Transverse colon (tissue), 4 donors: ENCODE measurements at regions not wholly inside any gene's neighbourhood (a gene's known extent, or its start where the extent isn't known, plus 50 kb on each side); places are given as distances from the start of the nearest gene placed in this dataset.

Source experiments
- DNase-seq: peaks from one replicate; pipeline ENCODE4 v3.0.0-alpha.2; 2019
- H3K27ac ChIP-seq, 4 donors: fragments of 200-600 bp; sonication (generic); 2 replicates each; pipeline ENCODE4 v1.5.1; 2016 to 2018; ENCODE audit warnings: inconsistent platforms in 4 of 4
- H3K27me3 ChIP-seq: fragments of 200-600 bp; sonication (generic); 2 replicates; pipeline ENCODE4 v1.5.1; 2017; ENCODE audit warnings: inconsistent platforms
- H3K36me3 ChIP-seq, 4 donors: fragments of 200-600 bp; sonication (generic); 2 replicates each; pipeline ENCODE4 v1.5.1; 2017 to 2019; ENCODE audit warnings: inconsistent platforms in 4 of 4
- H3K4me1 ChIP-seq, 4 donors: fragments of 200-600 bp; sonication (generic); 2 replicates each; pipeline ENCODE4 v1.5.1; 2017 to 2020; ENCODE audit warnings: inconsistent platforms in 4 of 4
- H3K4me3 ChIP-seq, 4 donors: fragments of 200-600 bp; sonication (generic); 1 replicate in 1 of 4; 2 replicates in 3 of 4; pipeline versions ENCODE4 v1.5.1 to v1.6.1; 2017 to 2019; ENCODE audit warnings: inconsistent platforms in 4 of 4
- H3K9me3 ChIP-seq, 2 donors: fragments of 200-600 bp; sonication (generic); 2 replicates each; pipeline ENCODE4 v1.5.1; 2017 to 2019; ENCODE audit warnings: inconsistent platforms in 2 of 2
- EP300 ChIP-seq: sonication (generic); formaldehyde crosslinking; IDR thresholded peaks from one replicate; pipeline ENCODE4 v1.6.1; 2017; ENCODE audit warnings: antibody characterized with exemption, low read depth
- POLR2A ChIP-seq: fragments of 450-650 bp; IDR thresholded peaks from one replicate; pipeline ENCODE4 v1.6.1; 2016; ENCODE audit warnings: antibody characterized with exemption, mild to moderate bottlenecking, moderate library complexity
- POLR2AphosphoS5 ChIP-seq, 3 donors: sonication (generic); formaldehyde crosslinking; IDR thresholded peaks; one replicate each; pipeline ENCODE4 v1.6.1; 2016; ENCODE audit warnings: antibody characterized with exemption in 3 of 3
- WGBS, 2 donors: methylation state at CpG; one replicate each; pipeline ENCODE4 v1.1.5; 2018; ENCODE audit warnings: low coverage in 1 of 2; 5-methylcytosine and 5-hydroxymethylcytosine counted together
- in situ Hi-C, 4 donors: fragments of 200-750 bp; cut with MboI; loops; one replicate each; pipeline versions ENCODE4 v1.15.0 to v1.15.1; 2017; ENCODE audit warnings: low sequenced_read_pairs in 3 of 4, low pct_ligation_motif_present in 1 of 4, low pct_unique_long_range_greater_than_20kb in 1 of 4
- intact Hi-C: fragments of 100-400 bp; cut with DNase I; formaldehyde crosslinking; loops from one replicate; pipeline ENCODE4 v1.15.1; 2023; ENCODE audit warnings: low total_unique reads
- TF ChIP-seq, protein P1 (sequence below), 5 experiments: fragments of 200-600 bp in 3 of 5; fragments of 450-650 bp in 2 of 5; sonication (generic) in 3 of 5; IDR thresholded peaks; 1 replicate in 2 of 5; 2 replicates in 3 of 5; pipeline ENCODE4 v1.5.1; 2016 to 2017; ENCODE audit warnings: antibody characterized with exemption in 5 of 5, inconsistent platforms in 3 of 5, mild to moderate bottlenecking in 2 of 5, moderate library complexity in 1 of 5

GRCh38 chr6:18861204-18861603 lies 474.1 kb downstream of the RNF144B start:
- Histone ChIP-seq H3K36me3 (no peaks in the 10 kb centered on the region), H3K27me3 (no peaks in the 10 kb centered on the region), H3K27ac (no peak overlapping the region), H3K9me3 (peaks cover 0 to 8% of the 10 kb centered on the region in 2 donors), H3K4me1 (no peaks in the 10 kb centered on the region), H3K4me3 (no peak overlapping the region)
- intact Hi-C loops (no loop called here), in situ Hi-C loops (no loop called here)
- DNase-seq: no peak
- no peak for TF ChIP-seq POLR2AphosphoS5 (IDR thresholded peaks at IDR 0.05)
- TF ChIP-seq POLR2A: no peak
- no peak for TF ChIP-seq EP300
- TF ChIP-seq, protein P1, sequence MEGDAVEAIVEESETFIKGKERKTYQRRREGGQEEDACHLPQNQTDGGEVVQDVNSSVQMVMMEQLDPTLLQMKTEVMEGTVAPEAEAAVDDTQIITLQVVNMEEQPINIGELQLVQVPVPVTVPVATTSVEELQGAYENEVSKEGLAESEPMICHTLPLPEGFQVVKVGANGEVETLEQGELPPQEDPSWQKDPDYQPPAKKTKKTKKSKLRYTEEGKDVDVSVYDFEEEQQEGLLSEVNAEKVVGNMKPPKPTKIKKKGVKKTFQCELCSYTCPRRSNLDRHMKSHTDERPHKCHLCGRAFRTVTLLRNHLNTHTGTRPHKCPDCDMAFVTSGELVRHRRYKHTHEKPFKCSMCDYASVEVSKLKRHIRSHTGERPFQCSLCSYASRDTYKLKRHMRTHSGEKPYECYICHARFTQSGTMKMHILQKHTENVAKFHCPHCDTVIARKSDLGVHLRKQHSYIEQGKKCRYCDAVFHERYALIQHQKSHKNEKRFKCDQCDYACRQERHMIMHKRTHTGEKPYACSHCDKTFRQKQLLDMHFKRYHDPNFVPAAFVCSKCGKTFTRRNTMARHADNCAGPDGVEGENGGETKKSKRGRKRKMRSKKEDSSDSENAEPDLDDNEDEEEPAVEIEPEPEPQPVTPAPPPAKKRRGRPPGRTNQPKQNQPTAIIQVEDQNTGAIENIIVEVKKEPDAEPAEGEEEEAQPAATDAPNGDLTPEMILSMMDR (IDR thresholded peaks at IDR 0.05): no peak
- 10 to 45% methylated on average over 1 to 3 of the region's 3 CpGs for WGBS, 2 donors

GRCh38 chr6:18883268-18883667 lies 496.1 kb downstream of the RNF144B start:
- H3K4me3 ChIP-seq: no peak overlapping the region
- H3K27ac ChIP-seq: no peak overlapping the region
- in situ Hi-C loops (no loop called here), intact Hi-C loops (no loop called here)
- H3K4me1 ChIP-seq: no peaks in the 10 kb centered on the region
- DNase-seq: no peak
- no peaks in the 10 kb centered on the region for H3K27me3 ChIP-seq
- 77 to 95% methylated on average over 2 of the region's 2 CpGs for WGBS, 2 donors
- TF ChIP-seq EP300: no peak
- TF ChIP-seq POLR2AphosphoS5 (IDR thresholded peaks at IDR 0.05): no peak
- TF ChIP-seq POLR2A: no peak
- TF ChIP-seq, protein P1 (IDR thresholded peaks at IDR 0.05): no peak
- H3K36me3 ChIP-seq: no peaks in the 10 kb centered on the region
- H3K9me3 ChIP-seq: no peaks in the 10 kb centered on the region

DNA sequence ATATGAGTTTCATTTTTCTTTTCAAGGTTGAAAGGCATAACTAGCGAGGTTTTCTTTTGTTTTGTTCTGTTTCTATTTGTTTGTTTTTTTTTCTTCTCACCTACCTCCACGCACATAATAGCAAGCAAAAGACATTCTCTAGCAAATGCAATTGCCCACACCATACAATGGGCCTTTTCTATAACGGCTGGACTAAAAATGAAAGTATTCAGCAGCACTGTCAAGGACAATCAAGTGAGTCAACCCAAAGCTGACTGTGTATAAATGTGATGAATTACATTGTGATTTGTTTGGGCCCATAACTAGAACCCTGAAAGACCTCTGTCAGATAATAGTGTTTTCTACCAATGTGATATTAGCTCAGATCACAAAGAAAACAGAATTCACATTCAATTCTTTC lies 496.7 kb downstream of the RNF144B start:
- intact Hi-C loops (no loop called here), in situ Hi-C loops (no loop called here)
- DNase-seq: no peak
- WGBS, 2 donors: 53 to 90% methylated on average over 3 of the region's 3 CpGs
- Histone ChIP-seq H3K9me3 (no peaks in the 10 kb centered on the region), H3K4me3 (no peak overlapping the region), H3K36me3 (no peaks in the 10 kb centered on the region), H3K27ac (no peak overlapping the region), H3K27me3 (no peaks in the 10 kb centered on the region), H3K4me1 (no peaks in the 10 kb centered on the region)
- TF ChIP-seq, protein P1 (IDR thresholded peaks at IDR 0.05): no peak
- no peak for TF ChIP-seq POLR2A
- TF ChIP-seq POLR2AphosphoS5 (IDR thresholded peaks at IDR 0.05): no peak
- no peak for TF ChIP-seq EP300

DNA sequence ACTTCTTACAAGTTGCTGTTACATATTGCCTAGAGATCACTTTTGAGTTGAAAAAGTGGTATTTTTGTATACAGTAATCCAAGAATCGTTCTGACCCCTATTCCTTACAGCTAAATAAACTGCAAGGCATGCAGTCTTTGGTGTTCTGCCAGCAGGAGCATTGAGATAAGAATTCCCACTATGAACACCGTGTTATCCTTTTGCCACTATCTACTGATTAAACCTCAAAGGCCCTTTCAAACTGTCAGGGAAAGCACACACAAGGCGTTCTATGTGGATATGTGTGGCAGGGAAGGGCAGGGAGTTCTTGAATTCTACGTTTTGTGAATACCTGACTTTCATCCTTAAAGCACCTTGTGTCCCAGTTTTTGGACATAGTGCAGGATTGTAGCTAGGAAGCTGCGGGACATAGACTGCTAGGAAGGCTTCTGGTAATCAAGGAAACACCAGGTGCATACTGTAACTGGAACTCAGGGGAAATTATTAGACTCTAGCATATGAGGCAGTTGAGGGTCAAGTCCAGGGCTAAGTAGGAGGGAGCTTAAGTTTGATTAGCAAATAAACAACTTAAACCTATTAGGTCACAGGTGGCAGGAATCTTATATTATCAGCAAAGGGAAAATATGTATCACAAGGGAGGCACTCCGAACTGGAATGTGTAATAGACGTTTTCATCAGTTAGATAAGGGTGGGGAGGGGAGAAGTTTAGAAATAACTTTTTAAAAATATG lies 506.6 kb downstream of the RNF144B start:
- no peaks in the 10 kb centered on the region for H3K36me3 ChIP-seq
- no peak for DNase-seq
- H3K4me1 ChIP-seq: no peaks in the 10 kb centered on the region
- no peaks in the 10 kb centered on the region for H3K9me3 ChIP-seq
- no peak overlapping the region for H3K4me3 ChIP-seq
- in situ Hi-C loops: no loop called here
- intact Hi-C loops: no loop called here
- H3K27ac ChIP-seq: no peak overlapping the region
- 40 to 50% methylated on average over 3 to 7 of the region's 7 CpGs for whole genome bisulfite sequencing, 2 donors
- no peaks in the 10 kb centered on the region for H3K27me3 ChIP-seq
- no peak for TF ChIP-seq POLR2AphosphoS5 (IDR thresholded peaks at IDR 0.05)
- no peak for TF ChIP-seq EP300
- no peak for TF ChIP-seq POLR2A
- TF ChIP-seq, protein P1 (IDR thresholded peaks at IDR 0.05): no peak
